ENCODE measurements at regions not wholly inside any gene's neighbourhood (a gene's known extent, or its start where the extent isn't known, plus 50 kb on each side); places are given as distances from the start of the nearest gene placed in this dataset.

DNA sequence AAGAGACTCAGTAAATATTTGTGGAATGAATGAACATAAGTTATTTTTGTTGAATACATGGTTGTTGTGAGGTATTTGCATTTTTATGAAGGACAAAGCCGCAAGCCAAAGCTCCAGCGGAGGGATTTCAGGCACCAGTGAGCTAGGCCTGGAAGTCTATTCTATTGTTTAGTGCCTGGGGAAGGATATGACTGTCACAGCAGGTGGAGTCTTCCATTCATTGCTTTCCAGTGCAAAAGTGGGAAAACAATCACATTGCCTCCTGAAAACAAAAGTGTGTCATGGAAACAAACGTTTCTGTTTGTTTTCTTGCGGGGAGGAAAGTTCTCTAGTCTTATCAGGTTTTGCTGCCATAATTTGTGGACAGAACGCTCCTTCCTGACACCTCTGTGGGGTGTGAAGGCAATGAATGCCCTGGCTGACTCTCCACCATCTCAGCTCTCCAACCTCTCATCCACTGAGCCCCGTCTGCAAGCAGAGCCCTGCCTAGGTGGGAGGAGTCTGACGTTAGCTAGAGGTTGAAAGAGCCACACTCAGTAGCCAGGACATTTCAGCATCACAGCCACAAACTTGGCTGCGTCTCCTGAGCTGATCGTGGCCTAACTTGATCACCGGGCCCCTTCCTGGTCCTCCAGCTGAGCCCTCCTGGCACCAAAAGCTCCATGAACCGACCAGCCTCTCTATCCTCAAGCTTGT is 739.1 kb downstream of the MATN1 start:
- H3K27me3 ChIP-seq (ENCODE audit: control insufficient read depth, extremely low read depth, insufficient read depth, low read length): peaks cover 7% of the 10 kb centered on the region
- H4K20me1 ChIP-seq (ENCODE audit: control insufficient read depth, extremely low read depth, insufficient read depth, low read length): no peaks in the 10 kb centered on the region
- no peaks in the 10 kb centered on the region for H3K9me1 ChIP-seq (ENCODE audit: control insufficient read depth, extremely low read depth, insufficient read depth, low read length)
- no peak overlapping the region for H3K27ac ChIP-seq (ENCODE audit: control insufficient read depth, insufficient read depth, low read length)
- no peak overlapping the region for H3K9ac ChIP-seq (ENCODE audit: control insufficient read depth, extremely low read depth, insufficient read depth, low read length)
- TF ChIP-seq EZH2 (IDR thresholded peaks at IDR 0.05; ENCODE audit: low read length): no peak
- TF ChIP-seq, protein P1, sequence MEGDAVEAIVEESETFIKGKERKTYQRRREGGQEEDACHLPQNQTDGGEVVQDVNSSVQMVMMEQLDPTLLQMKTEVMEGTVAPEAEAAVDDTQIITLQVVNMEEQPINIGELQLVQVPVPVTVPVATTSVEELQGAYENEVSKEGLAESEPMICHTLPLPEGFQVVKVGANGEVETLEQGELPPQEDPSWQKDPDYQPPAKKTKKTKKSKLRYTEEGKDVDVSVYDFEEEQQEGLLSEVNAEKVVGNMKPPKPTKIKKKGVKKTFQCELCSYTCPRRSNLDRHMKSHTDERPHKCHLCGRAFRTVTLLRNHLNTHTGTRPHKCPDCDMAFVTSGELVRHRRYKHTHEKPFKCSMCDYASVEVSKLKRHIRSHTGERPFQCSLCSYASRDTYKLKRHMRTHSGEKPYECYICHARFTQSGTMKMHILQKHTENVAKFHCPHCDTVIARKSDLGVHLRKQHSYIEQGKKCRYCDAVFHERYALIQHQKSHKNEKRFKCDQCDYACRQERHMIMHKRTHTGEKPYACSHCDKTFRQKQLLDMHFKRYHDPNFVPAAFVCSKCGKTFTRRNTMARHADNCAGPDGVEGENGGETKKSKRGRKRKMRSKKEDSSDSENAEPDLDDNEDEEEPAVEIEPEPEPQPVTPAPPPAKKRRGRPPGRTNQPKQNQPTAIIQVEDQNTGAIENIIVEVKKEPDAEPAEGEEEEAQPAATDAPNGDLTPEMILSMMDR (optimal IDR thresholded peaks at IDR 0.05 in 1 of 3, IDR thresholded peaks at IDR 0.05 in 1 of 3, conservative IDR thresholded peaks at IDR 0.05 in 1 of 3; ENCODE audit: extremely low read depth in 1 of 3, insufficient read depth in 2 of 3, low read length in 3 of 3): no peak
- no peaks in the 10 kb centered on the region for H3K4me1 ChIP-seq (ENCODE audit: control insufficient read depth, extremely low read depth, insufficient read depth, low read length)
- DNase-seq (ENCODE audit: low read depth, low spot score) (no peak), FAIRE-seq (no peak)
- H2AFZ ChIP-seq (ENCODE audit: control insufficient read depth, low read length): no peak overlapping the region
- no peaks in the 10 kb centered on the region for H3K9me3 ChIP-seq (ENCODE audit: control insufficient read depth, low read depth, low read length)
- no peak overlapping the region for H3K4me2 ChIP-seq (ENCODE audit: control insufficient read depth, extremely low read depth, insufficient read depth, low read depth, low read length)
- H3K79me2 ChIP-seq (ENCODE audit: control insufficient read depth, insufficient read depth, low read length): no peaks in the 10 kb centered on the region
- H3K4me3 ChIP-seq (ENCODE audit: control insufficient read depth in 2 of 3, extremely low read depth in 1 of 3, insufficient read depth in 2 of 3, low read depth in 1 of 3, low read length in 3 of 3): no peak overlapping the region
- no peaks in the 10 kb centered on the region for H3K36me3 ChIP-seq (ENCODE audit: control insufficient read depth in 2 of 2, extremely low read depth in 1 of 2, insufficient read depth in 2 of 2, low read length in 2 of 2)
- dilution Hi-C loops (cut with MboI; ENCODE audit: extremely low pct_ligation_motif_present, low sequenced_read_pairs): no loop called here

DNA sequence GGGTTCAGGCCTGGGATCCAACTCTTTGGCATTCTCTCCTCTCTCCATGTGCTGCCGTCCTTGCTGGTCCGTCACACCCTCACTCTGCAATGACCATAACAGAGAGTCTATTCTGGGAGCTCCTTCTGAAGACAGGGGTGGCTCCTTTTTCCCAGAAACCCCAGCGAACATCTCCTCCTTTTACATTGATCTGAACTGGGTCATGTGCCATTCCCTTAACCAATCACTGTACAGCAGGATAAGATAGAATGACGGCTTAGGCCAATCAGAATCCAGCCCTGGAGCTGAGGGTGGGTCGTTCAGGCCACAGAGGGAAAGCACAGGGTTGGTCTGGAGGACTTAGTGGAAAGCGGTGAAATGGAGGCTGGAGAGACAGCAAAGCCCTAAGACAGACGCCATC is 740.1 kb downstream of the MATN1 start:
- H3K79me2 ChIP-seq (ENCODE audit: control insufficient read depth, insufficient read depth, low read length): no peaks in the 10 kb centered on the region
- no peak overlapping the region for H3K9ac ChIP-seq (ENCODE audit: control insufficient read depth, extremely low read depth, insufficient read depth, low read length)
- peaks cover 7% of the 10 kb centered on the region for H3K27me3 ChIP-seq (ENCODE audit: control insufficient read depth, extremely low read depth, insufficient read depth, low read length)
- no peak overlapping the region for H3K27ac ChIP-seq (ENCODE audit: control insufficient read depth, insufficient read depth, low read length)
- no peak overlapping the region for H3K4me3 ChIP-seq (ENCODE audit: control insufficient read depth in 2 of 3, extremely low read depth in 1 of 3, insufficient read depth in 2 of 3, low read depth in 1 of 3, low read length in 3 of 3)
- H4K20me1 ChIP-seq (ENCODE audit: control insufficient read depth, extremely low read depth, insufficient read depth, low read length): no peaks in the 10 kb centered on the region
- no peaks in the 10 kb centered on the region for H3K4me1 ChIP-seq (ENCODE audit: control insufficient read depth, extremely low read depth, insufficient read depth, low read length)
- H3K4me2 ChIP-seq (ENCODE audit: control insufficient read depth, extremely low read depth, insufficient read depth, low read depth, low read length): no peak overlapping the region
- FAIRE-seq: no peak
- H3K36me3 ChIP-seq (ENCODE audit: control insufficient read depth in 2 of 2, extremely low read depth in 1 of 2, insufficient read depth in 2 of 2, low read length in 2 of 2): no peaks in the 10 kb centered on the region
- no peak for DNase-seq (ENCODE audit: low read depth, low spot score)
- dilution Hi-C loops (cut with MboI; ENCODE audit: extremely low pct_ligation_motif_present, low sequenced_read_pairs): no loop called here
- H3K9me1 ChIP-seq (ENCODE audit: control insufficient read depth, extremely low read depth, insufficient read depth, low read length): no peaks in the 10 kb centered on the region
- no peak overlapping the region for H2AFZ ChIP-seq (ENCODE audit: control insufficient read depth, low read length)
- TF ChIP-seq, protein P1 (optimal IDR thresholded peaks at IDR 0.05 in 1 of 3, IDR thresholded peaks at IDR 0.05 in 1 of 3, conservative IDR thresholded peaks at IDR 0.05 in 1 of 3; ENCODE audit: extremely low read depth in 1 of 3, insufficient read depth in 2 of 3, low read length in 3 of 3): no peak
- TF ChIP-seq EZH2 (IDR thresholded peaks at IDR 0.05; ENCODE audit: low read length): no peak
- H3K9me3 ChIP-seq (ENCODE audit: control insufficient read depth, low read depth, low read length): no peaks in the 10 kb centered on the region

All from keratinocyte (primary cell).